Natural killer cell (primary cell): ENCODE measurements at regions not wholly inside any gene's neighbourhood (a gene's known extent, or its start where the extent isn't known, plus 50 kb on each side); places are given as distances from the start of the nearest gene placed in this dataset.

Experiments used
- ATAC-seq, 3 donors: fragments of 150-1000 bp in 2 of 3; fragments of 200-7000 bp in 1 of 3; cut with Tn5 transposase; 1 replicate in 1 of 3; 2 replicates in 2 of 3; pipeline ENCODE4 v1.10.0; 2021; ENCODE audit warnings: mild to moderate bottlenecking in 2 of 3, moderate library complexity in 2 of 3
- DNase-seq, 2 donors: peaks; one replicate each; pipeline versions ENCODE4 v3.0.0 to v3.0.0-alpha.2; 2013 to 2021; ENCODE audit warnings: mixed read lengths in 1 of 2
- H3K27ac ChIP-seq: one replicate; pipeline ENCODE4 v1.5.1; 2013; ENCODE audit warnings: mild to moderate bottlenecking, low read length
- H3K27me3 ChIP-seq: one replicate; pipeline ENCODE4 v1.6.1; 2013; ENCODE audit warnings: low read length; ENCODE audit not compliant: control insufficient read depth, insufficient read depth
- H3K36me3 ChIP-seq: one replicate; pipeline ENCODE4 v1.6.1; 2013; ENCODE audit warnings: low read length; ENCODE audit not compliant: control insufficient read depth, insufficient read depth
- H3K4me1 ChIP-seq: one replicate; pipeline ENCODE4 v1.6.1; 2013; ENCODE audit warnings: low read length; ENCODE audit not compliant: control insufficient read depth, insufficient read depth
- H3K4me3 ChIP-seq: one replicate; pipeline ENCODE4 v1.5.1; 2013; ENCODE audit warnings: low read length
- H3K9me3 ChIP-seq: one replicate; pipeline ENCODE4 v1.6.1; 2013; ENCODE audit warnings: low read length; ENCODE audit not compliant: control insufficient read depth, insufficient read depth
- H3K27ac Mint-ChIP-seq, 2 donors: one replicate each; pipeline ENCODE4 v1.8.0; 2022; ENCODE audit warnings: mild to moderate bottlenecking in 2 of 2, mixed read lengths in 2 of 2, moderate library complexity in 1 of 2
- H3K27me3 Mint-ChIP-seq, 2 donors: one replicate each; pipeline ENCODE4 v1.8.0; 2022; ENCODE audit warnings: low read depth in 2 of 2, mixed read lengths in 2 of 2
- H3K36me3 Mint-ChIP-seq: one replicate; pipeline ENCODE4 v1.8.0; 2022; ENCODE audit warnings: mixed read lengths
- H3K4me1 Mint-ChIP-seq, 2 donors: one replicate each; pipeline ENCODE4 v1.8.0; 2022; ENCODE audit warnings: mixed read lengths in 2 of 2
- H3K4me3 Mint-ChIP-seq: one replicate; pipeline ENCODE4 v1.8.0; 2022; ENCODE audit warnings: mild to moderate bottlenecking, moderate library complexity, mixed read lengths
- H3K9me3 Mint-ChIP-seq, 2 donors: one replicate each; pipeline ENCODE4 v1.8.0; 2022; ENCODE audit warnings: mixed read lengths in 2 of 2
- WGBS: methylation state at CpG from one replicate; pipeline ENCODE4 v1.1.7; 2013; ENCODE audit warnings: missing lambda C conversion rate; ENCODE audit not compliant: insufficient coverage; 5-methylcytosine and 5-hydroxymethylcytosine counted together
- intact Hi-C: fragments of 100-400 bp; cut with micrococcal nuclease; formaldehyde crosslinking; loops from one replicate; pipeline ENCODE4 v1.14.2; 2022
- TF ChIP-seq, protein P1 (sequence below): fragments of 200-600 bp; IDR thresholded peaks from one replicate; pipeline ENCODE4 v1.8.0; 2022; ENCODE audit warnings: antibody characterized with exemption

DNA sequence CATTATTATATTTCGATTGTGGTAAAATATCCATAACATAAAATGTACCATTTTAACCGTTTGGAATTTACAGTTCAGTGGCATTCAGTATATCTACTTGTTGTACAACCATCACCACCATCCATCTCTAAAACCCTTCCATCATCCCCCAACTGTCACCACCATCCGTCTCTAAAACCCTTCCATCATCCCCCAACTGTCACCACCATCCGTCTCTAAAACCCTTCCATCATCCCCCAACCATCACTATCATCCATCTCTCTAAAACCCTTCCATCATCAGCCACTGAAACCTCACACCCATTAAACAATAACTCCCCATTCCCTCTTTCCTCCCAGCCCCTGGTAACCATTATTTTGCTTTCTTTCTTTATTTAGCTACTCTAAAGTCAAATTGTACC, 144.2 kb upstream of the EEA1 start:
- Histone ChIP-seq H3K4me3 (no peak overlapping the region), H3K36me3 (no peaks in the 10 kb centered on the region), H3K27ac (no peak overlapping the region), H3K9me3 (no peaks in the 10 kb centered on the region), H3K27me3 (no peaks in the 10 kb centered on the region), H3K4me1 (no peaks in the 10 kb centered on the region)
- no peaks in the 10 kb centered on the region for H3K9me3 Mint-ChIP-seq
- no peak overlapping the region for H3K4me3 Mint-ChIP-seq
- no peaks in the 10 kb centered on the region for H3K4me1 Mint-ChIP-seq
- TF ChIP-seq, protein P1, sequence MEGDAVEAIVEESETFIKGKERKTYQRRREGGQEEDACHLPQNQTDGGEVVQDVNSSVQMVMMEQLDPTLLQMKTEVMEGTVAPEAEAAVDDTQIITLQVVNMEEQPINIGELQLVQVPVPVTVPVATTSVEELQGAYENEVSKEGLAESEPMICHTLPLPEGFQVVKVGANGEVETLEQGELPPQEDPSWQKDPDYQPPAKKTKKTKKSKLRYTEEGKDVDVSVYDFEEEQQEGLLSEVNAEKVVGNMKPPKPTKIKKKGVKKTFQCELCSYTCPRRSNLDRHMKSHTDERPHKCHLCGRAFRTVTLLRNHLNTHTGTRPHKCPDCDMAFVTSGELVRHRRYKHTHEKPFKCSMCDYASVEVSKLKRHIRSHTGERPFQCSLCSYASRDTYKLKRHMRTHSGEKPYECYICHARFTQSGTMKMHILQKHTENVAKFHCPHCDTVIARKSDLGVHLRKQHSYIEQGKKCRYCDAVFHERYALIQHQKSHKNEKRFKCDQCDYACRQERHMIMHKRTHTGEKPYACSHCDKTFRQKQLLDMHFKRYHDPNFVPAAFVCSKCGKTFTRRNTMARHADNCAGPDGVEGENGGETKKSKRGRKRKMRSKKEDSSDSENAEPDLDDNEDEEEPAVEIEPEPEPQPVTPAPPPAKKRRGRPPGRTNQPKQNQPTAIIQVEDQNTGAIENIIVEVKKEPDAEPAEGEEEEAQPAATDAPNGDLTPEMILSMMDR = no peak
- DNase-seq = no peak
- intact Hi-C loops = no loop called here
- H3K27ac Mint-ChIP-seq = no peak overlapping the region
- H3K27me3 Mint-ChIP-seq = peaks cover 8 to 16% of the 10 kb centered on the region in 2 donors
- ATAC-seq = no peak
- 63% methylated on average over 3 of the region's 4 CpGs for WGBS
- no peaks in the 10 kb centered on the region for H3K36me3 Mint-ChIP-seq

DNA sequence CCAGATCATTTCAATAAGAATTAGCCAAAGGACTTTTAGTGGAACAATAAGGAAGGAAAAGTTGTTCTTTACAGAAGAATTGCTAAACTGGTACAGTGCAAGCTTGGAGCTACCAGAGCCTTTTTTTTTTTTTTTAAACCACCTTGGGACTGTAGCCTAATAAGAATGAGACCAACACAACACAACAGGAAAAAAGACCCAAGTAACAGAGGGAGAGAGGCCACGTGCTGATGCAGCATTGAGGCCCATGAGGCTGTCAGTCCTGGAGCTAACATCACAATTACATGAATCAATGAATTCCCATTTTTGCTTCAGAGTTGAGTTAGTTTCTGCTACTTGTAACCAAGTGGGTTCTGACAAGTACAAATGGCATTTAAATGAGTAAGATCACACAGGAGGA, 149.0 kb upstream of the EEA1 start:
- no peak for ATAC-seq
- Histone ChIP-seq H3K4me3 (no peak overlapping the region), H3K27ac (no peak overlapping the region), H3K36me3 (no peaks in the 10 kb centered on the region), H3K27me3 (no peaks in the 10 kb centered on the region), H3K4me1 (no peaks in the 10 kb centered on the region), H3K9me3 (no peaks in the 10 kb centered on the region)
- no peaks in the 10 kb centered on the region for H3K36me3 Mint-ChIP-seq
- peaks cover 0 to 10% of the 10 kb centered on the region in 2 donors for H3K27me3 Mint-ChIP-seq
- no peak overlapping the region for H3K4me3 Mint-ChIP-seq
- H3K4me1 Mint-ChIP-seq = no peaks in the 10 kb centered on the region
- no peaks in the 10 kb centered on the region for H3K9me3 Mint-ChIP-seq
- no peak overlapping the region for H3K27ac Mint-ChIP-seq
- WGBS = no CpG with 5 or more reads among the region's 1 CpG
- DNase-seq = no peak
- TF ChIP-seq, protein P1 = no peak
- intact Hi-C loops = no loop called here

DNA sequence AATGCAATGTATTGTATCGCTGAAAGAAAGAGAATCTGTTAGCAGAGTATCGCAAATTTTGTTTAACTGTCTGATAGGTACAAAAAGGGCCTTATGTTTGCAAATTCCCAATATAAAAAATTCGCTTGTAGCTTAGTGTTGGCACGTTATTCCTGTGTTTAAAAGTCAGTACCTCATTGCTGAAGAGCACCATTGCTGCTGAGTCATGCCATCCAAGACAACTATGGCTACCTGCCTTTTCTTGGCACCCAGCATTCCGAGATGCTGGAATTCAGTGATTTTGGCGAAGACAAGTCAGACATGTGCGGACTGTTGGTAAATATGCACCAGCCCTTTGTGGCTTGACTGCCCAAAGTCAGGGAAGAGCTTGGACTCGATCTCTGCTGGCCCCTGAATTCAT, 149.5 kb upstream of the EEA1 start:
- H3K9me3 Mint-ChIP-seq = no peaks in the 10 kb centered on the region
- no peak overlapping the region for H3K4me3 Mint-ChIP-seq
- no peak for ATAC-seq

DNA sequence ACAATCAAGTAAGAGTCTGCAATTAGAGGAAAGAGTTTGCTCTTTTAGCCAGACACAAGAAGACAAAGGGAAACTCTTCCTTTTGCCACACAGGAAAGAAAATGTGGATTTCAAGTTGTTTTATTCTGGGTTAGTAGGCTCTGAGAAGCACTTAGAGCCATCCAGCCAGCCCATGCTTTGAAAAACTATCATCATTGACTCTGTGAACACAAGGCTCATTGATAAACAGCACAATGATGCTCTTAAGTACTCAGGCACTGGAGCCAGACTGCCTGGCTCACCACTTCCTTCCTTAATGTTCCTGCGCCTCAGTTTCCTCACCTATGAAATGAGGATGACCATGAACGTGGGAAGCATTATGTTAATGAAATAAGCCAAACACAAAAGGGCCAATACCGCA, 150.2 kb upstream of the EEA1 start:
- H3K27me3 ChIP-seq = no peaks in the 10 kb centered on the region
- no peak overlapping the region for H3K4me3 Mint-ChIP-seq
- ATAC-seq (no peak), DNase-seq (no peak)
- no peak overlapping the region for H3K27ac Mint-ChIP-seq
- H3K27me3 Mint-ChIP-seq = peaks cover 0 to 6% of the 10 kb centered on the region in 2 donors
- H3K36me3 Mint-ChIP-seq = no peaks in the 10 kb centered on the region
- H3K27ac ChIP-seq = no peak overlapping the region
- no peaks in the 10 kb centered on the region for H3K4me1 ChIP-seq
- intact Hi-C loops = no loop called here
- H3K9me3 ChIP-seq = no peaks in the 10 kb centered on the region
- H3K4me1 Mint-ChIP-seq = no peaks in the 10 kb centered on the region
- TF ChIP-seq, protein P1 = no peak
- 85% methylated on average over 3 of the region's 3 CpGs for WGBS
- H3K4me3 ChIP-seq = no peak overlapping the region
- no peaks in the 10 kb centered on the region for H3K9me3 Mint-ChIP-seq
- no peaks in the 10 kb centered on the region for H3K36me3 ChIP-seq

More for the DNA sequence above, 149.5 kb upstream of the EEA1 start:
- WGBS = 93% methylated on average over 8 of the region's 8 CpGs
- Histone ChIP-seq H3K4me1 (no peaks in the 10 kb centered on the region), H3K27ac (no peak overlapping the region), H3K9me3 (no peaks in the 10 kb centered on the region), H3K36me3 (no peaks in the 10 kb centered on the region), H3K4me3 (no peak overlapping the region), H3K27me3 (no peaks in the 10 kb centered on the region)
- Mint-ChIP-seq H3K36me3 (no peaks in the 10 kb centered on the region), H3K4me1 (no peaks in the 10 kb centered on the region), H3K27ac (no peak overlapping the region), H3K27me3 (peaks cover 0 to 7% of the 10 kb centered on the region in 2 donors)
- intact Hi-C loops = no loop called here
- DNase-seq = no peak
- TF ChIP-seq, protein P1 = no peak
